ENCODE measurements at regions not wholly inside any gene's neighbourhood (a gene's known extent, or its start where the extent isn't known, plus 50 kb on each side); places are given as distances from the start of the nearest gene placed in this dataset.
A peak's percentile ranks its signal among the peaks of the same experiment; 100 is the strongest.
"Not testable (repeated sequence)": the region's sequence is repeated elsewhere in the genome, so short reads cannot be mapped to it uniquely, and the experiment has no call there.

- DNase-seq (ENCODE audit: low read depth), result not testable (repeated sequence)
Measured at GRCh38 chr12:46617737-46618136, 208.1 kb downstream of the SLC38A4 start.

- no peak for DNase-seq (ENCODE audit: low read depth)
Measured at GRCh38 chr12:46617167-46617566, 208.6 kb downstream of the SLC38A4 start.

- no peak for DNase-seq (ENCODE audit: low read depth)
Measured at GRCh38 chr12:46610754-46611153, 215.0 kb downstream of the SLC38A4 start.

- DNase-seq (ENCODE audit: low read depth), result no peak
Measured at GRCh38 chr12:46609674-46610073, 216.1 kb downstream of the SLC38A4 start.

- DNase-seq (ENCODE audit: low read depth), result no peak
Measured at GRCh38 chr12:46609273-46609623, 216.5 kb downstream of the SLC38A4 start.

- DNase-seq (ENCODE audit: low read depth), result no peak
Measured at GRCh38 chr12:46608431-46609272, 217.1 kb downstream of the SLC38A4 start.

- DNase-seq (ENCODE audit: low read depth), result no peak
Measured at GRCh38 chr12:46604684-46605083, 221.1 kb downstream of the SLC38A4 start.

GRCh38 chr12:46603776-46604456 lies 221.9 kb downstream of the SLC38A4 start:
- no peak for DNase-seq (ENCODE audit: low read depth)

GRCh38 chr12:46602474-46602873 lies 223.3 kb downstream of the SLC38A4 start:
- DNase-seq (ENCODE audit: low read depth), result no peak

- DNase-seq (ENCODE audit: low read depth), result no peak
Measured at GRCh38 chr12:46590991-46591703, 218.6 kb upstream of the SLC38A2 start.

- peak; percentile 9 for DNase-seq (ENCODE audit: low read depth)
Measured at GRCh38 chr12:46585854-46586621, 213.5 kb upstream of the SLC38A2 start.

GRCh38 chr12:46584098-46584497 lies 211.5 kb upstream of the SLC38A2 start:
- DNase-seq (ENCODE audit: low read depth), result not testable (repeated sequence)

GRCh38 chr12:46581990-46582389 lies 209.4 kb upstream of the SLC38A2 start:
- DNase-seq (ENCODE audit: low read depth), result not testable (repeated sequence)

- no peak for DNase-seq (ENCODE audit: low read depth)
Measured at GRCh38 chr12:46580445-46580844, 207.9 kb upstream of the SLC38A2 start.

GRCh38 chr12:46579474-46579873 lies 206.9 kb upstream of the SLC38A2 start:
- no peak for DNase-seq (ENCODE audit: low read depth)

GRCh38 chr12:46578190-46578982 lies 205.8 kb upstream of the SLC38A2 start:
- DNase-seq (ENCODE audit: low read depth), result no peak

- DNase-seq (ENCODE audit: low read depth), result no peak
Measured at GRCh38 chr12:46577063-46577776, 204.6 kb upstream of the SLC38A2 start.

GRCh38 chr12:46574847-46575246 lies 202.3 kb upstream of the SLC38A2 start:
- no peak for DNase-seq (ENCODE audit: low read depth)

- DNase-seq (ENCODE audit: low read depth), result no peak
Measured at GRCh38 chr12:46573347-46573658, 200.7 kb upstream of the SLC38A2 start.

- no peak for DNase-seq (ENCODE audit: low read depth)
Measured at GRCh38 chr12:46572644-46573346, 200.2 kb upstream of the SLC38A2 start.

Data from HS-5 (cell line).